HEK293 (cell line): ENCODE measurements at regions not wholly inside any gene's neighbourhood (a gene's known extent, or its start where the extent isn't known, plus 50 kb on each side); places are given as distances from the start of the nearest gene placed in this dataset.

ENCODE experiments used
- SP3 ChIP-seq: fragments of 450-650 bp; formaldehyde crosslinking; IDR thresholded peaks from 2 replicates; pipeline ENCODE4 v1.5.1; 2016; ENCODE audit warnings: missing biosample characterization, missing genetic modification characterization
- ZNF274 ChIP-seq, 2 experiments: fragments of 200-500 bp in 1 of 2; fragments of 450-650 bp in 1 of 2; sonication (Bioruptor generic) in 1 of 2; formaldehyde crosslinking in 1 of 2; IDR thresholded peaks; 2 replicates each; pipeline versions ENCODE4 v1.5.1 to v1.6.1; 2014 to 2016; ENCODE audit warnings: borderline replicate concordance in 1 of 2, inconsistent platforms in 1 of 2, low read length in 1 of 2, missing biosample characterization in 1 of 2, missing genetic modification characterization in 1 of 2
- TF ChIP-seq, protein P1 (sequence below): fragments of 450-650 bp; formaldehyde crosslinking; IDR thresholded peaks from 2 replicates; pipeline ENCODE4 v1.5.1; 2016; ENCODE audit warnings: missing biosample characterization, missing genetic modification characterization

DNA sequence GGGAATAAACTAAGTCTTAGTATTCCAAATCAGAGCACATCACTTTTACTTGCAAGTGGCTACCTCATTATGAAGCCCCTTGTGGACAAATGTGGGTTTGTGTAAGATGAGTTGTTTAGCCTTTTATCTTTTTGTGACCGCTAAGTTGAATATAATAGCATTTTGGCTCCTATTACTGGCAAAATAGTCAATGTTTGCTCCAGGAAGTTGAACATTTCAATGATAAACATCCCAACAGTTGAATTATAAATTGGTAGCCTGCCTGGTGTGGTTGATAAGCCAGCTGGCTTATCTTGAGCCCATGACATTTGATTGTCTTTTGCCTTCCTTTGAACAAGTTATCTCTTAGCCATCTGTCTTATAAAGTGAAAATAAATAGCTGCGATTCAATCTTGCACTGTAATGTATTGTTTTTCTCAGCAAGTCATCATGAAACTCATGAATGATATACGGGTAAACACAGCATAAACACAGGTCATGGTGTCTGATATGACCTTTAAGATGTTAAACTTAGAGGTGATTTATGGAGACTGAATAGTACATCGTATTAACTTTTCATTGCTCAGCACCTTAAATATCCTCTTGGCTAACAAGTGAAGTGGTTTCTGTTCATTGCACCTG lies 338.4 kb downstream of the SOCS6 start:
- TF ChIP-seq ZNF274 (IDR thresholded peaks at IDR 0.05; ENCODE audit: low read length) = no peak
- TF ChIP-seq ZNF274 (tag by site-specific recombination; IDR thresholded peaks at IDR 0.05; ENCODE audit: borderline replicate concordance) = no peak
- no peak for TF ChIP-seq SP3
- TF ChIP-seq, protein P1, sequence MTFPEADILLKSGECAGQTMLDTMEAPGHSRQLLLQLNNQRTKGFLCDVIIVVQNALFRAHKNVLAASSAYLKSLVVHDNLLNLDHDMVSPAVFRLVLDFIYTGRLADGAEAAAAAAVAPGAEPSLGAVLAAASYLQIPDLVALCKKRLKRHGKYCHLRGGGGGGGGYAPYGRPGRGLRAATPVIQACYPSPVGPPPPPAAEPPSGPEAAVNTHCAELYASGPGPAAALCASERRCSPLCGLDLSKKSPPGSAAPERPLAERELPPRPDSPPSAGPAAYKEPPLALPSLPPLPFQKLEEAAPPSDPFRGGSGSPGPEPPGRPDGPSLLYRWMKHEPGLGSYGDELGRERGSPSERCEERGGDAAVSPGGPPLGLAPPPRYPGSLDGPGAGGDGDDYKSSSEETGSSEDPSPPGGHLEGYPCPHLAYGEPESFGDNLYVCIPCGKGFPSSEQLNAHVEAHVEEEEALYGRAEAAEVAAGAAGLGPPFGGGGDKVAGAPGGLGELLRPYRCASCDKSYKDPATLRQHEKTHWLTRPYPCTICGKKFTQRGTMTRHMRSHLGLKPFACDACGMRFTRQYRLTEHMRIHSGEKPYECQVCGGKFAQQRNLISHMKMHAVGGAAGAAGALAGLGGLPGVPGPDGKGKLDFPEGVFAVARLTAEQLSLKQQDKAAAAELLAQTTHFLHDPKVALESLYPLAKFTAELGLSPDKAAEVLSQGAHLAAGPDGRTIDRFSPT (tag by site-specific recombination) = no peak
